ENCODE measurements at regions not wholly inside any gene's neighbourhood (a gene's known extent, or its start where the extent isn't known, plus 50 kb on each side); places are given as distances from the start of the nearest gene placed in this dataset.

DNA sequence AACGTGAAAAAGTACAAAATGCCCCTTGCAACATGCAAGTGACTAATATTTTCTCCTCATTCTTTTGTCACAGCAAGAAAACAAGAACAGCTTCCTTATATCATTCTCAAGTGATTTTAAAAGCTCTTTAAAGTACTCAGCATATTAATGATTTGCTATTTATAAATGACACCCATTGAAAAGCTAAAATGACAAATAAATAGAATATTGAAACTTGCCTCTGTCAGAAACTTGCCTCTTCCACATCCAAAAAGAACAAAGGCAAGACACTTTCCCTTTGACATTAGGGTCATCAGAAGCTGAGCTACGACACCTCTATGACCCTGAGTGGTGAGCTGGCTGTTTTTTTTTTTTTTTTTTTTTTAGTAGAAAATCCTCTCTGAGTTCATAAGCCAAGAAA lies 339.6 kb upstream of the ITGA1 start:
- Mint-ChIP-seq H3K4me1 (no peaks in the 10 kb centered on the region), H3K36me3 (no peaks in the 10 kb centered on the region), H3K9me3 (no peaks in the 10 kb centered on the region), H3K27ac (no peak overlapping the region), H3K27me3 (no peaks in the 10 kb centered on the region), H3K4me3 (no peak overlapping the region)
- DNase-seq (no peak), ATAC-seq (ENCODE audit: low read depth) (no peak)
- POLR2A ChIA-PET, result no interaction called here

- DNase-seq, result no peak
- Mint-ChIP-seq H3K4me3 (no peak overlapping the region), H3K27me3 (no peaks in the 10 kb centered on the region), H3K36me3 (no peaks in the 10 kb centered on the region), H3K4me1 (no peaks in the 10 kb centered on the region), H3K9me3 (no peaks in the 10 kb centered on the region), H3K27ac (no peak overlapping the region)
- POLR2A ChIA-PET, result no interaction called here
- ATAC-seq (ENCODE audit: low read depth), result no peak
Observed at GRCh38 chr5:52449516-52449915, 338.2 kb upstream of the ITGA1 start.

GRCh38 chr5:52452098-52452497 lies 335.6 kb upstream of the ITGA1 start:
- Mint-ChIP-seq H3K4me3 (no peak overlapping the region), H3K27me3 (peaks cover 2% of the 10 kb centered on the region), H3K27ac (no peak overlapping the region), H3K9me3 (no peaks in the 10 kb centered on the region), H3K36me3 (no peaks in the 10 kb centered on the region), H3K4me1 (no peaks in the 10 kb centered on the region)
- POLR2A ChIA-PET, result no interaction called here
- ATAC-seq (ENCODE audit: low read depth) (no peak), DNase-seq (no peak)

GRCh38 chr5:52453176-52453575 lies 334.5 kb upstream of the ITGA1 start:
- no peak for DNase-seq
- no peak for ATAC-seq (ENCODE audit: low read depth)
- H3K4me1 Mint-ChIP-seq, result no peaks in the 10 kb centered on the region
- no peak overlapping the region for H3K27ac Mint-ChIP-seq
- POLR2A ChIA-PET, result no interaction called here
- no peaks in the 10 kb centered on the region for H3K9me3 Mint-ChIP-seq
- no peaks in the 10 kb centered on the region for H3K36me3 Mint-ChIP-seq
- H3K27me3 Mint-ChIP-seq, result peaks cover 2% of the 10 kb centered on the region
- no peak overlapping the region for H3K4me3 Mint-ChIP-seq

- Mint-ChIP-seq H3K4me1 (no peaks in the 10 kb centered on the region), H3K27me3 (peaks cover 2% of the 10 kb centered on the region), H3K9me3 (no peaks in the 10 kb centered on the region), H3K36me3 (no peaks in the 10 kb centered on the region), H3K4me3 (no peak overlapping the region), H3K27ac (no peak overlapping the region)
- no peak for DNase-seq
- no peak for ATAC-seq (ENCODE audit: low read depth)
- POLR2A ChIA-PET, result no interaction called here
Observed at GRCh38 chr5:52455920-52456319, 331.8 kb upstream of the ITGA1 start.

DNA sequence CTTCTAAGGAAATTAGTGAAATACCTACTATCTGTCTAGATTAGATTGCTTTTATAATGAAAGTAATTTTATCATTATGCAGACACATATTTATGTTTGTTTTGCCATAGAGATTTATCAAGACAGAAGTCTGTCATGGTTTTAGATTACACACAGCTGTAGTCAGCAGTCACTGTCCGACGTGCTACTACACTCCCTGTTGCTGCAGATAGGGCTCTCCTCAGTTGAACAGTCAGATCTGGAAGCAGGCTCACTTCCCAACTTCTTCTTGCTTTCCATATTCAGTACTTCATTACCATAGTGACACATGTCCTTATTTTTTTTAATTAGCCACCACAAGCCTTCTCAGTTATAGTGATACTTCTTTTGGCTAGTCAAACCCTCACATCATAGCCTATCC lies 329.9 kb upstream of the ITGA1 start:
- Mint-ChIP-seq H3K27me3 (peaks cover 2% of the 10 kb centered on the region), H3K4me3 (no peak overlapping the region), H3K9me3 (no peaks in the 10 kb centered on the region), H3K36me3 (no peaks in the 10 kb centered on the region), H3K27ac (no peak overlapping the region), H3K4me1 (no peaks in the 10 kb centered on the region)
- ATAC-seq (ENCODE audit: low read depth), result no peak
- POLR2A ChIA-PET, result no interaction called here
- no peak for DNase-seq

- no peaks in the 10 kb centered on the region for H3K36me3 Mint-ChIP-seq
- H3K27me3 Mint-ChIP-seq, result no peaks in the 10 kb centered on the region
- H3K9me3 Mint-ChIP-seq, result no peaks in the 10 kb centered on the region
- ATAC-seq (ENCODE audit: low read depth) (no peak), DNase-seq (no peak)
- H3K4me3 Mint-ChIP-seq, result no peak overlapping the region
- POLR2A ChIA-PET, result no interaction called here
- peaks cover 8% of the 10 kb centered on the region for H3K4me1 Mint-ChIP-seq
- no peak overlapping the region for H3K27ac Mint-ChIP-seq
Observed at GRCh38 chr5:52466113-52466512, 321.6 kb upstream of the ITGA1 start.

DNA sequence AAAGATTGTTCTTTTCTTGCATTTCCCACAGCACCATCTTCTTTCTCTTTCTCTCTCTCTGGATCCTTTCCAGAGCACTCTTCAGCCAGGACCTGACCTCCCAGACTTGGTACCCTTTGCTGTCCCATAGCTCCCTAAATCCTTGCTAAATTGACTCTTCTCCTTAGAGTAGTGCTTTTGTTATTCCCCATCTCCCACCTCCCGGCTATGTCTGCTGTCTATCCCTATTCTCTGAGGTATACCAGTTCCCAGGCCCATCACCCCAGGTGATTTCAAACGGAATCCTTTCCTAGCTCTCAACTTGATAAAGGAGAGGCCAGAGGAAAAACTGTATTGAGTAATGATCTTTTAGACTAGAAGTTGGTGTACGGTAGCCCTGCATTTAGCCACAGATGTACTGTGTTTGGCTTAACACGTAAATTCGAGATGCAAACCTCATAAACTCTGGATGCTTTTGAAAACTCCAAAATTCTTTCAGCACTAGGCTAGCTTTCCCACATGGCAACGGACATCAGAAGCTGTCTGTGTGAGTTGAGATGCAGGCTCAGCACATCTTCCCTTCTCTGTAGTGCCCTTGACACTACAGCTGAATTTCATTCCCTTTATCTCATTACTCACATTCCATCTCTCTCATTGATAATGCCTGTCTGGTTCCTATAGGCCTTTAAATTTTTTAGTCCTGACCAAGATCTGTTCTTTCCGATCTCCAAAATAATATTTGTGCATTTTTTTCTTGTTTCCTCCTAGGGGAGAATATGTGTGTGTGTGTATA lies 320.8 kb upstream of the ITGA1 start:
- POLR2A ChIA-PET, result no interaction called here
- DNase-seq, result no peak
- Mint-ChIP-seq H3K4me1 (peaks cover 8% of the 10 kb centered on the region), H3K36me3 (no peaks in the 10 kb centered on the region), H3K9me3 (no peaks in the 10 kb centered on the region), H3K27me3 (no peaks in the 10 kb centered on the region), H3K27ac (no peak overlapping the region), H3K4me3 (no peak overlapping the region)
- no peak for ATAC-seq (ENCODE audit: low read depth)

GRCh38 chr5:52468976-52469375 lies 318.7 kb upstream of the ITGA1 start:
- Mint-ChIP-seq H3K27ac (no peak overlapping the region), H3K36me3 (no peaks in the 10 kb centered on the region), H3K27me3 (peaks cover 2% of the 10 kb centered on the region), H3K4me3 (no peak overlapping the region), H3K9me3 (no peaks in the 10 kb centered on the region), H3K4me1 (peaks cover 8% of the 10 kb centered on the region)
- POLR2A ChIA-PET, result no interaction called here
- no peak for DNase-seq
- ATAC-seq (ENCODE audit: low read depth), result no peak

DNA sequence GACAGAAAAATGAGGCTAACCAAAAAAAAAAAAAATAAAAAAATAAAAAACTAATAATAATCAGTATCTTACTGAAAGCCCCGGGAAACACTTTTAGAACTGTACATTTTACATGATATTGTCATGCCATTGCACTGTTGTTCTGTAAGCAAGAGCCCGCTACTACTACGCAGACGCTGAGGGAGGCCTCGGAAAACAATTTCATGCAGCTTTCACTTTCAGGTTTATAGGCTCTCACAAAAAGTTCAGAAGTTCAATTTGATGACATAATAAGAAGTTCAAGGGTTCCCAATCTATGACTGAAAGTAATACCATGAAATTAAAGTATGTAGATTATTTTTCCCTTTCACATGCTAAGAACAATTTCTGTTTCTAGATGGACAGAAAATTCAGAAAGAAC lies 318.3 kb upstream of the ITGA1 start:
- Mint-ChIP-seq H3K4me3 (peak overlapping the region; percentile 69), H3K9me3 (no peaks in the 10 kb centered on the region), H3K4me1 (peaks cover 8% of the 10 kb centered on the region), H3K27me3 (peaks cover 2% of the 10 kb centered on the region), H3K36me3 (no peaks in the 10 kb centered on the region), H3K27ac (peak overlapping the region; percentile 50)
- DNase-seq (no peak), ATAC-seq (ENCODE audit: low read depth) (peak; percentile 61)
- POLR2A ChIA-PET, result no interaction called here

GRCh38 chr5:52469835-52470234 lies 317.9 kb upstream of the ITGA1 start:
- no peaks in the 10 kb centered on the region for H3K36me3 Mint-ChIP-seq
- peaks cover 2% of the 10 kb centered on the region for H3K27me3 Mint-ChIP-seq
- no peaks in the 10 kb centered on the region for H3K9me3 Mint-ChIP-seq
- ATAC-seq (ENCODE audit: low read depth), result no peak
- POLR2A ChIA-PET, result no interaction called here
- H3K4me3 Mint-ChIP-seq, result peak overlapping the region; percentile 69
- peaks cover 8% of the 10 kb centered on the region for H3K4me1 Mint-ChIP-seq
- H3K27ac Mint-ChIP-seq, result peak overlapping the region; percentile 50
- no peak for DNase-seq

GRCh38 chr5:52476346-52476745 lies 311.4 kb upstream of the ITGA1 start:
- H3K27ac Mint-ChIP-seq, result no peak overlapping the region
- no peak for ATAC-seq (ENCODE audit: low read depth)
- peaks cover 8% of the 10 kb centered on the region for H3K27me3 Mint-ChIP-seq
- H3K4me1 Mint-ChIP-seq, result no peaks in the 10 kb centered on the region
- no peak for DNase-seq
- POLR2A ChIA-PET, result no interaction called here
- H3K4me3 Mint-ChIP-seq, result no peak overlapping the region
- peaks cover 2% of the 10 kb centered on the region for H3K9me3 Mint-ChIP-seq
- no peaks in the 10 kb centered on the region for H3K36me3 Mint-ChIP-seq

DNA sequence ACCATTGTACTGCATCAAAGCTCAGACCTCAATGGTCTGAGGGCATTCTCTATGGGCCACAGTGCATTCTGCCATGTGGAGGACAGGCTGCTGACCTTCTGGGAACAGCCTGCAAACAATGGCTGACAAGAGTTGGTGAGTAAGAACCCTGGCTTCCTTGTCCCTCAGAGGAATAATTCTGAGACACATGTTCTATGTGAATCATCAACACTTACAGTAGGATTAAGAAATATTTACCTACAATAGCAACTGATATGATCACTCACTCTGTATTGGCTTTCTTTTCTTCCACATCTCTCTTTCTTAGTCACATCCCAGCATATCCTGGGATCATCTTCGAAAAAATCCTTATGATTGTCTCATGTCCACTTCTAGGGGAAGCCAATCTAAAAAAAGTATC lies 306.5 kb upstream of the ITGA1 start:
- DNase-seq, result no peak
- ATAC-seq (ENCODE audit: low read depth), result no peak
- no peaks in the 10 kb centered on the region for H3K36me3 Mint-ChIP-seq
- POLR2A ChIA-PET, result no interaction called here
- H3K27ac Mint-ChIP-seq, result no peak overlapping the region
- no peaks in the 10 kb centered on the region for H3K4me1 Mint-ChIP-seq
- no peak overlapping the region for H3K4me3 Mint-ChIP-seq
- peaks cover 2% of the 10 kb centered on the region for H3K9me3 Mint-ChIP-seq
- H3K27me3 Mint-ChIP-seq, result peaks cover 14% of the 10 kb centered on the region

DNA sequence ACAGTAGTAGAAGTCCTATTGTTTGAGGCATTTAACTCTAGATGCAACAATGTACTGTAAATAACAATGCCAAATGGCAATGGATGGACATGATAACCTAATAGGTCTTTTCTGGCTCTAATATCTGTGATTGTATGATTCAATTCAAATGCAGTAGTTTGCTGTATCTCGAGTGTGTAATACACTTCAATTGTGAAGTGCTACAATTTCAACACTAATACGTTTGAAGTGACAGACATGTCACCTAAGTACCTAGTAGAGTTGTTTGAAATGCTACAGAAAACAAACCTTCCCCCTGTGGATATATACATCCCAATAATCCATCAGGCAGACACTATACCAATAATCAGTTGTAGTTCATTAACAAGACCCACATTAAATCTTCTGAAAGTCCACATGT lies 305.9 kb upstream of the ITGA1 start:
- POLR2A ChIA-PET, result no interaction called here
- no peak overlapping the region for H3K4me3 Mint-ChIP-seq
- no peaks in the 10 kb centered on the region for H3K4me1 Mint-ChIP-seq
- no peak for ATAC-seq (ENCODE audit: low read depth)
- no peaks in the 10 kb centered on the region for H3K36me3 Mint-ChIP-seq
- no peak for DNase-seq
- no peak overlapping the region for H3K27ac Mint-ChIP-seq
- H3K27me3 Mint-ChIP-seq, result peaks cover 11% of the 10 kb centered on the region
- peaks cover 2% of the 10 kb centered on the region for H3K9me3 Mint-ChIP-seq
